OCI-M1 (cell line): ENCODE measurements at regions not wholly inside any gene's neighbourhood (a gene's known extent, or its start where the extent isn't known, plus 50 kb on each side); places are given as distances from the start of the nearest gene placed in this dataset.
A peak's percentile ranks its signal among the peaks of the same experiment; 100 is the strongest.

Experiments used
- DNase-seq: peaks from one replicate; lab custom pipeline; 2025; lab: John Stamatoyannopoulos, UW

- no peak for DNase-seq
These were observed 88.3 kb downstream of the ANKRD60 start for GRCh38 chr20:58139849-58140786.

- DNase-seq: no peak
These were observed 90.1 kb downstream of the ANKRD60 start for GRCh38 chr20:58138395-58138794.

GRCh38 chr20:58137651-58138265 is 90.7 kb downstream of the ANKRD60 start:
- DNase-seq: no peak

- DNase-seq: no peak
These were observed 91.2 kb downstream of the ANKRD60 start for GRCh38 chr20:58137236-58137635.

- no peak for DNase-seq
These were observed 92.3 kb downstream of the ANKRD60 start for GRCh38 chr20:58136149-58136484.

GRCh38 chr20:58135441-58136148 is 92.9 kb downstream of the ANKRD60 start:
- DNase-seq: no peak

GRCh38 chr20:58133020-58133808 is 95.2 kb downstream of the ANKRD60 start:
- no peak for DNase-seq

GRCh38 chr20:58131551-58132142 is 96.8 kb downstream of the ANKRD60 start:
- DNase-seq: no peak

- DNase-seq: no peak
These were observed 97.3 kb downstream of the ANKRD60 start for GRCh38 chr20:58131151-58131550.

- no peak for DNase-seq
These were observed 97.9 kb downstream of the ANKRD60 start for GRCh38 chr20:58130581-58130980.

- no peak for DNase-seq
These were observed 98.3 kb downstream of the ANKRD60 start for GRCh38 chr20:58130156-58130555.

GRCh38 chr20:58129721-58130151 is 98.7 kb downstream of the ANKRD60 start:
- DNase-seq: no peak

GRCh38 chr20:58128635-58129625 is 99.5 kb downstream of the ANKRD60 start:
- no peak for DNase-seq

- DNase-seq: no peak
These were observed 100.7 kb downstream of the ANKRD60 start for GRCh38 chr20:58127701-58128111.

- DNase-seq: no peak
These were observed 102.7 kb downstream of the ANKRD60 start for GRCh38 chr20:58125726-58126125.

- DNase-seq: peak; percentile 3
These were observed 110.5 kb downstream of the ANKRD60 start for GRCh38 chr20:58117944-58118343.

- DNase-seq: no peak
These were observed 111.9 kb downstream of the ANKRD60 start for GRCh38 chr20:58116505-58116904.

GRCh38 chr20:58113716-58114115 is 114.7 kb downstream of the ANKRD60 start:
- DNase-seq: no peak

GRCh38 chr20:58112017-58112781 is 116.3 kb downstream of the ANKRD60 start:
- no peak for DNase-seq
